Fibroblast of lung (primary cell): ENCODE measurements at regions not wholly inside any gene's neighbourhood (a gene's known extent, or its start where the extent isn't known, plus 50 kb on each side); places are given as distances from the start of the nearest gene placed in this dataset.

Experiments used
- EZH2 ChIP-seq: IDR thresholded peaks from 2 replicates; pipeline ENCODE4 v1.5.1; 2012; ENCODE audit warnings: low read length, control low read depth, mild to moderate bottlenecking; ENCODE audit errors: missing control alignments
- TF ChIP-seq, protein P1 (sequence below), 2 donors: IDR thresholded peaks in 1 of 2; conservative IDR thresholded peaks in 1 of 2; 1 replicate in 1 of 2; 2 replicates in 1 of 2; pipeline ENCODE4 v1.5.1; 2011 to 2012; ENCODE audit warnings: low read length in 2 of 2, control low read depth in 1 of 2, inconsistent platforms in 1 of 2, low read depth in 1 of 2, mild to moderate bottlenecking in 1 of 2

DNA sequence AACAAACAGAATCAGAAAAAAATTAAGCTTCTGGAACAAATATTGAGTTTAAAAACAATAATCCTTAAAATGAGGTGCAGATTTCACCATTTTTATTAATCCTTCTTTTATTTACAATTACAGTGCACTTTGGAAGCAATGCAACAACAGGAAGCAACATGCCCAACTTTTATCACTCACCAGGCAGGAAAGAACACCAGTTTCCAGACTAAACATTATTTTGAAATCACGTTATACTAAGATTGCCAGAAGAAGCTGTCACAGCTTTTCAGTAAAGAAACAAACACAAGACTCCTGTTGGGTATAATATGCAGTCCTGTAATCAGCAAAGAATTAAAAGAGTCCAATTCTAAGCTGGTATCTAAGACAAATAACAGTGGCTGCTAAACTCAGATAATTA is 137.9 kb upstream of the ZC3H15 start:
- TF ChIP-seq, protein P1, sequence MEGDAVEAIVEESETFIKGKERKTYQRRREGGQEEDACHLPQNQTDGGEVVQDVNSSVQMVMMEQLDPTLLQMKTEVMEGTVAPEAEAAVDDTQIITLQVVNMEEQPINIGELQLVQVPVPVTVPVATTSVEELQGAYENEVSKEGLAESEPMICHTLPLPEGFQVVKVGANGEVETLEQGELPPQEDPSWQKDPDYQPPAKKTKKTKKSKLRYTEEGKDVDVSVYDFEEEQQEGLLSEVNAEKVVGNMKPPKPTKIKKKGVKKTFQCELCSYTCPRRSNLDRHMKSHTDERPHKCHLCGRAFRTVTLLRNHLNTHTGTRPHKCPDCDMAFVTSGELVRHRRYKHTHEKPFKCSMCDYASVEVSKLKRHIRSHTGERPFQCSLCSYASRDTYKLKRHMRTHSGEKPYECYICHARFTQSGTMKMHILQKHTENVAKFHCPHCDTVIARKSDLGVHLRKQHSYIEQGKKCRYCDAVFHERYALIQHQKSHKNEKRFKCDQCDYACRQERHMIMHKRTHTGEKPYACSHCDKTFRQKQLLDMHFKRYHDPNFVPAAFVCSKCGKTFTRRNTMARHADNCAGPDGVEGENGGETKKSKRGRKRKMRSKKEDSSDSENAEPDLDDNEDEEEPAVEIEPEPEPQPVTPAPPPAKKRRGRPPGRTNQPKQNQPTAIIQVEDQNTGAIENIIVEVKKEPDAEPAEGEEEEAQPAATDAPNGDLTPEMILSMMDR (conservative IDR thresholded peaks at IDR 0.05 in 1 of 2, IDR thresholded peaks at IDR 0.05 in 1 of 2; ENCODE audit: low read depth in 1 of 2, low read length in 2 of 2) = no peak
- no peak for TF ChIP-seq EZH2
